ENCODE measurements at regions not wholly inside any gene's neighbourhood (a gene's known extent, or its start where the extent isn't known, plus 50 kb on each side); places are given as distances from the start of the nearest gene placed in this dataset.
"Not testable (repeated sequence)": the region's sequence is repeated elsewhere in the genome, so short reads cannot be mapped to it uniquely, and the experiment has no call there.

GRCh38 chr2:66632882-66633281 is 198.0 kb downstream of the MEIS1 start:
- not testable (repeated sequence) for DNase-seq (ENCODE audit: low spot score)

- no peak for DNase-seq (ENCODE audit: low spot score)
These were observed 198.7 kb downstream of the MEIS1 start for GRCh38 chr2:66633631-66634030.

GRCh38 chr2:66634784-66635183 is 199.9 kb downstream of the MEIS1 start:
- no peak for DNase-seq (ENCODE audit: low spot score)

- no peak for DNase-seq (ENCODE audit: low spot score)
These were observed 206.8 kb downstream of the MEIS1 start for GRCh38 chr2:66641685-66642084.

- DNase-seq (ENCODE audit: low spot score), result not testable (repeated sequence)
These were observed 213.2 kb downstream of the MEIS1 start for GRCh38 chr2:66648081-66648480.

GRCh38 chr2:66649006-66649405 is 214.1 kb downstream of the MEIS1 start:
- DNase-seq (ENCODE audit: low spot score), result no peak

- DNase-seq (ENCODE audit: low spot score), result no peak
These were observed 216.4 kb downstream of the MEIS1 start for GRCh38 chr2:66651295-66651694.

GRCh38 chr2:66660804-66661203 is 225.9 kb downstream of the MEIS1 start:
- DNase-seq (ENCODE audit: low spot score), result no peak

- no peak for DNase-seq (ENCODE audit: low spot score)
These were observed 226.6 kb downstream of the MEIS1 start for GRCh38 chr2:66661253-66662173.

GRCh38 chr2:66665124-66665984 is 230.4 kb downstream of the MEIS1 start:
- DNase-seq (ENCODE audit: low spot score), result no peak

- no peak for DNase-seq (ENCODE audit: low spot score)
These were observed 232.4 kb downstream of the MEIS1 start for GRCh38 chr2:66667301-66667700.

GRCh38 chr2:66673286-66673685 is 238.4 kb downstream of the MEIS1 start:
- no peak for DNase-seq (ENCODE audit: low spot score)

- DNase-seq (ENCODE audit: low spot score), result no peak
These were observed 239.2 kb downstream of the MEIS1 start for GRCh38 chr2:66674087-66674486.

- no peak for DNase-seq (ENCODE audit: low spot score)
These were observed 240.7 kb downstream of the MEIS1 start for GRCh38 chr2:66675591-66675990.

- DNase-seq (ENCODE audit: low spot score), result no peak
These were observed 244.5 kb downstream of the MEIS1 start for GRCh38 chr2:66679442-66679841.

- DNase-seq (ENCODE audit: low spot score), result no peak
These were observed 247.6 kb downstream of the MEIS1 start for GRCh38 chr2:66682476-66682875.

- no peak for DNase-seq (ENCODE audit: low spot score)
These were observed 248.1 kb downstream of the MEIS1 start for GRCh38 chr2:66683064-66683463.

- no peak for DNase-seq (ENCODE audit: low spot score)
These were observed 248.7 kb downstream of the MEIS1 start for GRCh38 chr2:66683599-66683998.

- DNase-seq (ENCODE audit: low spot score), result no peak
These were observed 249.4 kb downstream of the MEIS1 start for GRCh38 chr2:66684289-66684688.

- no peak for DNase-seq (ENCODE audit: low spot score)
These were observed 251.8 kb downstream of the MEIS1 start for GRCh38 chr2:66686755-66687154.

- no peak for DNase-seq (ENCODE audit: low spot score)
These were observed 254.0 kb downstream of the MEIS1 start for GRCh38 chr2:66688951-66689350.

GRCh38 chr2:66689456-66690051 is 254.6 kb downstream of the MEIS1 start:
- no peak for DNase-seq (ENCODE audit: low spot score)

All from LoVo (cell line).